HCT116 (cell line): ENCODE measurements at regions not wholly inside any gene's neighbourhood (a gene's known extent, or its start where the extent isn't known, plus 50 kb on each side); places are given as distances from the start of the nearest gene placed in this dataset.

Experiments
- ATAC-seq: fragments of 200-7000 bp; cut with Tn5 transposase; 2 replicates; pipeline ENCODE4 v1.9.1; 2020; ENCODE audit warnings: mild to moderate bottlenecking, moderate library complexity
- BruUV-seq: library from RNA; stranded (reverse); fragments of 400-500 nt; replicated peaks from 2 replicates; lab custom pipeline; 2021; lab: Mats Ljungman, UMichigan
- CTCF ChIA-PET: fragments of 300-600 bp; sonication (Branson Sonifier 250); formaldehyde crosslinking; loops from one replicate; lab custom pipeline; 2021; ENCODE audit warnings: antibody characterized with exemption; lab: Charles Lee
- POLR2A ChIA-PET: fragments of 300-600, 350-600 bp; sonication (Branson Sonifier 250); formaldehyde crosslinking; loops from one replicate; lab custom pipeline; 2021; ENCODE audit warnings: antibody characterized with exemption; lab: Charles Lee
- RAD21 ChIA-PET, 2 experiments: fragments of 300-600 bp; sonication (Branson Sonifier 250); formaldehyde crosslinking; loops; one replicate each; lab custom pipeline; 2023; ENCODE audit warnings: low total read pairs in 2 of 2; ENCODE audit not compliant: uncharacterized antibody in 2 of 2, unreplicated experiment in 2 of 2, low non-redundant PET in 1 of 2; lab: Charles Lee
- DNase-seq: peaks from one replicate; pipeline ENCODE4 v3.0.0-alpha.2; 2010; ENCODE audit warnings: low read depth, low spot score
- H2AFZ ChIP-seq: fragments of 200-600 bp; shearing (Covaris generic), sonication (generic); 2 replicates; pipeline ENCODE4 v1.6.1; 2017; ENCODE audit warnings: low read depth, mixed run types, mixed read lengths, antibody characterized with exemption, low read length; ENCODE audit not compliant: poor library complexity, severe bottlenecking
- H3K27ac ChIP-seq: 2 replicates; pipeline ENCODE4 v1.5.1; 2012; ENCODE audit warnings: low read depth, low read length
- H3K27me3 ChIP-seq: fragments of 200-600 bp; sonication (generic); 2 replicates; pipeline ENCODE4 v1.6.1; 2016; ENCODE audit warnings: mixed run types, low read length, mixed read lengths; ENCODE audit not compliant: insufficient read depth
- H3K36me3 ChIP-seq, 2 experiments: fragments of 200-500 bp in 1 of 2; fragments of 200-600 bp in 1 of 2; sonication (Bioruptor generic) in 1 of 2; sonication (generic) in 1 of 2; 2 replicates each; pipeline versions ENCODE4 v1.5.1 to v1.6.1; 2014 to 2016; ENCODE audit warnings: low read length in 2 of 2, inconsistent platforms in 1 of 2, mixed read lengths in 1 of 2, mixed run types in 1 of 2; ENCODE audit not compliant: insufficient read depth in 2 of 2, control insufficient read depth in 1 of 2
- H3K4me1 ChIP-seq, 2 experiments: fragments of 200-600 bp in 1 of 2; sonication (generic) in 1 of 2; 2 replicates each; pipeline versions ENCODE4 v1.5.1 to v1.6.1; 2012 to 2017; ENCODE audit warnings: low read length in 2 of 2, inconsistent platforms in 1 of 2, mild to moderate bottlenecking in 1 of 2, mixed read lengths in 1 of 2, mixed run types in 1 of 2, moderate library complexity in 1 of 2; ENCODE audit not compliant: insufficient read depth in 2 of 2, control insufficient read depth in 1 of 2
- H3K4me2 ChIP-seq: fragments of 200-600 bp; sonication (generic); 2 replicates; pipeline ENCODE4 v1.6.1; 2017; ENCODE audit warnings: mixed run types, low read length, mixed read lengths
- H3K4me3 ChIP-seq, 2 experiments: fragments of 200-600 bp in 1 of 2; sonication (generic) in 1 of 2; replicated peaks in 1 of 2; 2 replicates each; pipeline ENCODE4 v1.5.1; 2011 to 2016; ENCODE audit warnings: low read length in 2 of 2, control low read depth in 1 of 2, low read depth in 1 of 2, mild to moderate bottlenecking in 1 of 2, mixed read lengths in 1 of 2, mixed run types in 1 of 2
- H3K79me2 ChIP-seq: fragments of 200-600 bp; sonication (generic); 2 replicates; pipeline ENCODE4 v1.6.1; 2017; ENCODE audit warnings: mild to moderate bottlenecking, mixed run types, low read length, moderate library complexity, mixed read lengths; ENCODE audit not compliant: insufficient read depth
- H3K9ac ChIP-seq: fragments of 200-600 bp; sonication (generic); 2 replicates; pipeline ENCODE4 v1.6.1; 2016; ENCODE audit warnings: low read length, mixed read lengths
- H3K9me2 ChIP-seq: fragments of 200-600 bp; sonication (generic), shearing (Covaris generic); 2 replicates; pipeline ENCODE4 v1.6.1; 2017; ENCODE audit warnings: mixed run types, mild to moderate bottlenecking, moderate library complexity; ENCODE audit not compliant: insufficient read depth
- H3K9me3 ChIP-seq, 2 experiments: fragments of 200-500 bp in 1 of 2; fragments of 200-600 bp in 1 of 2; sonication (Bioruptor generic) in 1 of 2; sonication (generic) in 1 of 2; 2 replicates each; pipeline ENCODE4 v1.6.1; 2014 to 2017; ENCODE audit warnings: low read length in 2 of 2, mixed read lengths in 2 of 2, inconsistent platforms in 1 of 2, low read depth in 1 of 2, mild to moderate bottlenecking in 1 of 2, mixed run types in 1 of 2, moderate library complexity in 1 of 2; ENCODE audit not compliant: control insufficient read depth in 1 of 2, insufficient read depth in 1 of 2
- H4K20me1 ChIP-seq: fragments of 200-600 bp; sonication (generic), shearing (Covaris generic); 2 replicates; pipeline ENCODE4 v1.6.1; 2017; ENCODE audit warnings: mixed run types, mild to moderate bottlenecking, moderate library complexity; ENCODE audit not compliant: insufficient read depth
- CBX3 ChIP-seq: IDR thresholded peaks from 2 replicates; pipeline ENCODE4 v1.6.1; 2012; ENCODE audit warnings: low read depth
- CEBPB ChIP-seq: IDR thresholded peaks from 2 replicates; pipeline ENCODE4 v1.6.1; 2012; ENCODE audit warnings: low read depth
- EGR1 ChIP-seq: IDR thresholded peaks from 2 replicates; pipeline ENCODE4 v1.6.1; 2012; ENCODE audit warnings: low read depth
- ELF1 ChIP-seq: IDR thresholded peaks from 2 replicates; pipeline ENCODE4 v1.6.1; 2012; ENCODE audit warnings: low read depth, borderline replicate concordance
- EZH2phosphoT487 ChIP-seq: fragments of 200-600 bp; IDR thresholded peaks from 2 replicates; pipeline ENCODE4 v1.6.1; 2018; ENCODE audit warnings: antibody characterized with exemption, borderline replicate concordance
- JUND ChIP-seq: IDR thresholded peaks from 2 replicates; pipeline ENCODE4 v1.6.1; 2012
- MAX ChIP-seq: IDR thresholded peaks from 2 replicates; pipeline ENCODE4 v1.6.1; 2012
- POLR2AphosphoS5 ChIP-seq: IDR thresholded peaks from 2 replicates; pipeline ENCODE4 v1.6.1; 2011; ENCODE audit warnings: mild to moderate bottlenecking, low read depth, low read length, moderate library complexity
- RAD21 ChIP-seq: IDR thresholded peaks from 2 replicates; pipeline ENCODE4 v1.6.1; 2012; ENCODE audit warnings: low read depth, mild to moderate bottlenecking
- SP1 ChIP-seq: IDR thresholded peaks from 2 replicates; pipeline ENCODE4 v1.6.1; 2012; ENCODE audit warnings: low read depth
- SRF ChIP-seq: IDR thresholded peaks from 2 replicates; pipeline ENCODE4 v1.6.1; 2012; ENCODE audit warnings: low read depth
- TCF7L2 ChIP-seq: IDR thresholded peaks from 2 replicates; pipeline ENCODE4 v1.7.0; 2011; ENCODE audit warnings: borderline replicate concordance, inconsistent platforms; ENCODE audit not compliant: insufficient read depth, insufficient read length; ENCODE audit errors: extremely low read depth
- YY1 ChIP-seq: IDR thresholded peaks from 2 replicates; pipeline ENCODE4 v1.6.1; 2011; ENCODE audit warnings: low read length, low read depth, moderate library complexity, mild to moderate bottlenecking; ENCODE audit not compliant: insufficient replicate concordance; ENCODE audit errors: extremely low read depth
- ZBTB33 ChIP-seq: IDR thresholded peaks from 2 replicates; pipeline ENCODE4 v1.6.1; 2011; ENCODE audit warnings: mild to moderate bottlenecking, low read length, moderate library complexity; ENCODE audit not compliant: insufficient replicate concordance; ENCODE audit errors: extremely low read depth
- ZFX ChIP-seq: fragments of 450-650 bp; IDR thresholded peaks from 2 replicates; pipeline ENCODE4 v1.6.1; 2017
- ZNF274 ChIP-seq: fragments of 200-500 bp; sonication (Bioruptor generic); IDR thresholded peaks from 2 replicates; pipeline ENCODE4 v1.6.1; 2014; ENCODE audit warnings: mild to moderate bottlenecking, low read depth, low read length, inconsistent platforms
- intact Hi-C: fragments of 100-400 bp; cut with micrococcal nuclease; formaldehyde crosslinking; loops from 2 replicates; pipeline ENCODE4 v1.10.0; 2022
- TF ChIP-seq, protein P1 (sequence below): IDR thresholded peaks from 2 replicates; pipeline ENCODE4 v1.6.1; 2012
- TF ChIP-seq, protein P2 (sequence below): IDR thresholded peaks from 2 replicates; pipeline ENCODE4 v1.6.1; 2012; ENCODE audit warnings: low read depth

- intact Hi-C loops, result no loop called here
- ATAC-seq, result no peak
- H3K27me3 ChIP-seq, result no peaks in the 10 kb centered on the region
- no peak overlapping the region for H3K4me3 ChIP-seq
- ChIA-PET RAD21 (no interaction called here), CTCF (no interaction called here), POLR2A (no interaction called here)
- no peaks in the 10 kb centered on the region for H3K9me2 ChIP-seq
- no TSS peak for BruUV-seq
- H2AFZ ChIP-seq, result no peak overlapping the region
- no peak overlapping the region for H3K4me2 ChIP-seq
- H3K4me1 ChIP-seq, result no peaks in the 10 kb centered on the region
- H3K36me3 ChIP-seq, result no peaks in the 10 kb centered on the region
- H3K9ac ChIP-seq, result no peak overlapping the region
- H3K79me2 ChIP-seq, result no peaks in the 10 kb centered on the region
- no peak overlapping the region for H3K27ac ChIP-seq
- H3K9me3 ChIP-seq, result no peaks in the 10 kb centered on the region
- no peak for DNase-seq
- H4K20me1 ChIP-seq, result no peaks in the 10 kb centered on the region
- TF ChIP-seq MAX (no peak), RAD21 (no peak), EGR1 (no peak), CEBPB (no peak), JUND (no peak), EZH2phosphoT487 (no peak), POLR2AphosphoS5 (no peak), SP1 (no peak), ELF1 (no peak), TCF7L2 (no peak), ZBTB33 (no peak), ZFX (no peak), SRF (no peak), ZNF274 (no peak), YY1 (no peak), CBX3 (no peak)
- TF ChIP-seq, protein P1, sequence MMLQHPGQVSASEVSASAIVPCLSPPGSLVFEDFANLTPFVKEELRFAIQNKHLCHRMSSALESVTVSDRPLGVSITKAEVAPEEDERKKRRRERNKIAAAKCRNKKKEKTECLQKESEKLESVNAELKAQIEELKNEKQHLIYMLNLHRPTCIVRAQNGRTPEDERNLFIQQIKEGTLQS, result no peak
- TF ChIP-seq, protein P2, sequence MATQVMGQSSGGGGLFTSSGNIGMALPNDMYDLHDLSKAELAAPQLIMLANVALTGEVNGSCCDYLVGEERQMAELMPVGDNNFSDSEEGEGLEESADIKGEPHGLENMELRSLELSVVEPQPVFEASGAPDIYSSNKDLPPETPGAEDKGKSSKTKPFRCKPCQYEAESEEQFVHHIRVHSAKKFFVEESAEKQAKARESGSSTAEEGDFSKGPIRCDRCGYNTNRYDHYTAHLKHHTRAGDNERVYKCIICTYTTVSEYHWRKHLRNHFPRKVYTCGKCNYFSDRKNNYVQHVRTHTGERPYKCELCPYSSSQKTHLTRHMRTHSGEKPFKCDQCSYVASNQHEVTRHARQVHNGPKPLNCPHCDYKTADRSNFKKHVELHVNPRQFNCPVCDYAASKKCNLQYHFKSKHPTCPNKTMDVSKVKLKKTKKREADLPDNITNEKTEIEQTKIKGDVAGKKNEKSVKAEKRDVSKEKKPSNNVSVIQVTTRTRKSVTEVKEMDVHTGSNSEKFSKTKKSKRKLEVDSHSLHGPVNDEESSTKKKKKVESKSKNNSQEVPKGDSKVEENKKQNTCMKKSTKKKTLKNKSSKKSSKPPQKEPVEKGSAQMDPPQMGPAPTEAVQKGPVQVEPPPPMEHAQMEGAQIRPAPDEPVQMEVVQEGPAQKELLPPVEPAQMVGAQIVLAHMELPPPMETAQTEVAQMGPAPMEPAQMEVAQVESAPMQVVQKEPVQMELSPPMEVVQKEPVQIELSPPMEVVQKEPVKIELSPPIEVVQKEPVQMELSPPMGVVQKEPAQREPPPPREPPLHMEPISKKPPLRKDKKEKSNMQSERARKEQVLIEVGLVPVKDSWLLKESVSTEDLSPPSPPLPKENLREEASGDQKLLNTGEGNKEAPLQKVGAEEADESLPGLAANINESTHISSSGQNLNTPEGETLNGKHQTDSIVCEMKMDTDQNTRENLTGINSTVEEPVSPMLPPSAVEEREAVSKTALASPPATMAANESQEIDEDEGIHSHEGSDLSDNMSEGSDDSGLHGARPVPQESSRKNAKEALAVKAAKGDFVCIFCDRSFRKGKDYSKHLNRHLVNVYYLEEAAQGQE, result no peak
Observed at GRCh38 chr6:48041894-48042293, 69.1 kb downstream of the PTCHD4 start.
